Myocyte (in vitro differentiated cells): ENCODE measurements at regions not wholly inside any gene's neighbourhood (a gene's known extent, or its start where the extent isn't known, plus 50 kb on each side); places are given as distances from the start of the nearest gene placed in this dataset.
A peak's percentile ranks its signal among the peaks of the same experiment; 100 is the strongest.
"Not testable (repeated sequence)": the region's sequence is repeated elsewhere in the genome, so short reads cannot be mapped to it uniquely, and the experiment has no call there.

Source experiments
- DNase-seq: peaks from one replicate; pipeline ENCODE4 v3.0.0-alpha.2; 2012; ENCODE audit warnings: low read depth

GRCh38 chr13:109331898-109332297, 454.5 kb downstream of the IRS2 start:
- peak; percentile 67 for DNase-seq

- DNase-seq: no peak
Observed at GRCh38 chr13:109331011-109331433, 455.4 kb downstream of the IRS2 start.

DNA sequence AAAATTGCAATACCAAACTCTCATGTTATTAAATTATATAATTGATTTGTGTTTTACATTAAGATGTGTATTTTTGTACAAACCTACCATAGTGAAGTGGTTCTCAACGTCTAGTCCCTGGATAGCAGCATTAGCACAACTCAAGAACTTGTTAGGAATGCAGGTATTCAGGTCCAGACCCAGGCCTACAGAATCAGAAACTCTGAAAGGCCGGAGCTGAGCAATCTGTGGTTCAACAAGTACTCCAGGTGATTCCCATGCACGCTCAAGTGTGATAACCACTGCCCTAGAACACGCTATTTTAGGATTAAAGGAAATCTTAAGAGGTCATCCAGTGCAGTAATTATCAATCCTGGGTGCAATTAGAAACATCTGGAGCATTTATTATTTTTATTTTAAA, 456.3 kb downstream of the IRS2 start:
- DNase-seq: no peak

GRCh38 chr13:109329175-109329574, 457.2 kb downstream of the IRS2 start:
- no peak for DNase-seq

- DNase-seq: no peak
Observed at GRCh38 chr13:109326601-109327000, 459.8 kb downstream of the IRS2 start.

DNA sequence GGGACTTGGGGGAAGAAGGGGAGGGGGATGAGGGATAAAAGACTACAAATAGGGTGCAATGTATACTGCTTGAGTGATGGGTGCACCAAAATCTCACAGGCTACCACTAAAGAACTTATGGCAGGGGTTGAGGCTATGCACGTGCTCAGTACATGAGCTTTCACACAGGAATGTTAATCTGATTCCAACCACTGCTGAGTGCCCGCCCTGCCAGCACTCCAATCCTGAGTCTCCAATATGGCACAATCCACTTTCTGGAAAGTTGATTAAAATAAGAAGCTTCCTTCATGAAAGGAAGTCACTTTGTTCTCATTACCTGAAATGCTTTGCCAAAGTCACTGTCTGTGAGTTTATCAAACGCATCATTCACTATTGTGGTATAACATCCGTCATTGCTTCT, 463.0 kb downstream of the IRS2 start:
- DNase-seq: no peak

DNA sequence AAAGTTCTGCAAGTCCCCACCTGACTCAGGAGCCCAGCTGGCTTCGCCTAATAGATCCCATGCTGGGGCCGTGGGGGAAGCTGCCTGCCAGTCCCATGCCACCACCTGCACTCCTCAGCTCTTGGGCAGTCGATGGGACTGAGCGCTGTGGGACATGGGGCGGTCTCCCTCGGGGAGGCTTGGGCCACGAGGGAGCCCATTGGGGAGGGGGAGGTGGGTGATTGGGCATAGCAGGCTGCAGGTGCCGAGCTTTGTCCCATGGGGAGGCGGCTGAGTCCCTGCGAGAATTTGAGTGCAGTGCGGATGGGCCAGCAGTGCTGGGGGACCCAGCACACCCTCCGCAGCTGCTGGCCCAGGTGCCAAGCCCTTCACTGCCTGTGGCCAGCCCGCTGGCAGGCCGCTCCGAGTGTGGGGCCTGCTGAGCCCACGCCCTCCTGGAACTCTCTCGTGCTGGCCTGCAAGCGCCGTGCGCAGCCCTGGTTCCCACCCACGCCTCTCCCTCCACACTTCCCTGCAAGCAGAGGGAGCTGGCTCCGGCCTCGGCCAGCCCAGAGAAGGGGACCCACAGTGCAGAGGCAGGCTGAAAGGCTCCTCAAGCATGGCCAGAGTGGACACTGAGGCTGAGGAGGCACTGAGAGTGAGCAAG, 467.3 kb downstream of the IRS2 start:
- no peak for DNase-seq

DNA sequence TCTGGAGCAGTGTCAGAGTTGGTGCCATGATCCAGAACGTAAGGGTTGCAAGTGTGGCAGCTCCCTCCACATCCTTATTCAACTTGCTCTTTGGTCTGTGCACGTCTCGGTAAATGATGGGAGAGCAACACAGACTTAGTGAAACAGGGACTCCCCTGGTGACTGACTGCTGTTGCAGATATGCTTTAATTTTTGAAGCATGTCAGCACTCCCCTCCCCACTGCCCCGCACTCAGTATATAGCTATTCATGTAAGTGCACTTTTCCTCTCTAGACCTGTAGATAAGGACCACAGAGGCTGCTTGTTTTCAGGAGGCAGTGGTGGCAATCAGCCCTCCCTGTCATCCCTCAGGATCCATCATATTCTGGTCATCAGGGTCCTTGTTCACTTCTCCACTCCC, 470.9 kb downstream of the IRS2 start:
- no peak for DNase-seq

- no peak for DNase-seq
Observed at GRCh38 chr13:109314101-109314500, 472.3 kb downstream of the IRS2 start.

- no peak for DNase-seq
Observed at GRCh38 chr13:109312399-109312798, 474.0 kb downstream of the IRS2 start.

- DNase-seq: not testable (repeated sequence)
Observed at GRCh38 chr13:109311431-109311976, 474.9 kb downstream of the IRS2 start.

DNA sequence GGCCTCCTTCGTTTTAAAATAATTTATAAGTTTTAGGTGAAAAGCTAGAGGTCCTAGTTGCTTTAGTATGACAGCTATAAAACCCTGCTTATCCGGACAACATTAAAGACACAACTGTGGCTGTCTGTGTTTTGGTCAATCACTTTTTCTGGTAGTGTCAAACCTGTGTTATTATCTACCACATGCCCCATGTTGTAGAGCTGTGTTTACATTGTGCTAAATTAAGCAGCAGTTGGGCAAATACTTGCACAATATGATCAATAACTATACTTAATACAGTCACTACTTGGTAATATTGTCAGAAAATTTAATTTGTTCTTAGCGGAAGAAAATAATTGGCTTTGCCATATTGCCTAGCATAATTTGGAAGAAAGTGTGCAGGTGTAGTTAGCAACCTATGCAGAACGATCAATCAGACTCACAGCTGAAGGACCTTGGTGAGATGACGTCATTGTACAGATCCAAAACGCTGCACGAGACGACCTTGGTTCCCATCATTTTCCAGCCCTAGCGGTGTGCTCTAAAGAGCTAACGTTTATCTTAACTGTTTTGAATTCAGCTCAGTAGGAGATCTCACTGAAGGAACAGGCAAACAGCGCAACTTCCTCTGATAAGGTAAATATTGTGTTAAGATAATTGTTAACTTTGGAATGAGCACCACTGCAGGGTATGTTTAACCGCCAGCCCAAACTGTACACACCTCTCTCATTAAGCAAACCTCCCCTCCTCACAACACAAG, 476.6 kb downstream of the IRS2 start:
- no peak for DNase-seq

DNA sequence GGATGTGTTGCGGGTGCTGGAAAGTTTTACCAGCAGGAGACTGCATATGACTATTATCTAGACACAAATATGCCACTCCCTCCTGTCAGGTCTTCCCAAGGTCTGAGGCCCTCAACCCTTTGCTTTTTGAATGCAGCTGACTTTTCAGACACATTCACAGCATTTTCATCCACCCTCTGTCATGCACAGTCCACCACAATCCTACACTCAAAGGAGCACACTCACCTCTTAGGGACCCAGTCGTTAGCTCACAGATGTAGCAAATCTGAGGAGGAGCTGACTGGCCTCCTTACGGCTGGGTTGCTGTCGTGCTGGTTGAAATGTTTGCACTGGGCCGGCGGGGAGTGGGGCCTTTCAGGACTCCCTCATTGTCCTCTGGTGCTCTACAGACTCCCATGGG, 479.4 kb downstream of the IRS2 start:
- no peak for DNase-seq

DNA sequence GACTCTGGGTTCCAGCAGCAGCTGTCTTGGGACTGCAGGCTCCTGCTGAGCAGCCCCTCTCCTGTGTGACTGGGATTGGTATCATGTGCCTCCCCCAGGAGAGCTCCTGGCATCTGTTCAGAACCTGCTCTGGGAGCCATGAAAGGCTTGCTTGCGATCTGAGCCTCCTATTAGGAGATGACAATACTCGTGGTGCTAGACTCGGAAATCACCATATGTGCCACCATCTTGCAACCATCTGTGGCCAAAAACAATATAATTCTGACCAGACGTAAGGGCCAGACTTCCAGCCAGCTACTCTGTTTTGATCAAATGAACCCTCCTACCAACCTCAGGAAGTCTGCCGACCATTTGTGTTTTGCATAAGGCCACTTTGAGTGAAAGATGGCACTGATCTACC, 484.7 kb downstream of the IRS2 start:
- DNase-seq: no peak

GRCh38 chr13:109301276-109301675, 485.1 kb downstream of the IRS2 start:
- no peak for DNase-seq

DNA sequence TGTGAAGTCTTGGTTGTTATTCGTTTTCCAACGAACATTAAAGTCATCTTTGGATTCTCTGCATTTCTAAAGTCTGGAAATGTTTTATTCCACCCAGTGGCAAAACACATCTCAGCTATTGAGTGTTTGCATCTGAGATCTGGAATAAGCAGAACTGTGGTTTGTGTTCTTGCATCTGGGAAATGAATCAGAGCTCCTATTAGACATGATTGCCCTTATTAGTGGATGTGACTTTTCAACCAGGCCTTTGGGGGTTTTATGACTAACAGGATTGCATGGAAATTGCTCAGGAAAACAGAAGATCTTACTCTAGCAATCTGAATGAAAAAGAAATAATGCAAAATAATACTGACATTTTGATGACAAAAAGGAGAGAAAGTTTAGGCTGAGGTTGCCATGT, 488.8 kb downstream of the IRS2 start:
- peak; percentile 53 for DNase-seq

- DNase-seq: no peak
Observed at GRCh38 chr13:109293166-109293565, 493.2 kb downstream of the IRS2 start.

DNA sequence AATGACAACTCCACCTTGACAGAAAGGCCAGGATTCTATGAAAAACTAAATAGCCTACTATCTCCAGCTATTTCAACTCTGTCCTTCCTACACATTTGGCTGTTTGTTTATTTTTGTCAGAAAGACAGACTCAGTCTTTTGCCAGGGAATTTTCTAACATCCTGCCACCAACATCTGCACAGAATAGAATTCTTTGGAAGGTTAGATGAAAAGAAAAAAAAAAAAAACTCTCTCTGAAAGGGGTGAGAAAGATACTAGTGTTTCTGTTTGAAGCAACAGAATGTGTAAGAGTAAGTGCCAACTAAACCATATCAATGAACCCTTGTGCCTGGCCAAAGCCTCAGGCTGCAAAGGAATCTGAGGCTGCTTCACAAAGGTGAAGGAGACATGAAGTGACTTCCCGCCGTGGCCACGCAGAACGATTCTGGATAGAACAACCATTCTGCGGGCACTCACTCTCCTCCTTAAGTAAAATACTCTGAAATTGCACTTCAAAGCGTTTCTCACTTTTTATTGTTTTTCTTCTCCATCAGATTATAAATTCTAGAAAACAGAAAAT, 498.2 kb downstream of the IRS2 start:
- no peak for DNase-seq

DNA sequence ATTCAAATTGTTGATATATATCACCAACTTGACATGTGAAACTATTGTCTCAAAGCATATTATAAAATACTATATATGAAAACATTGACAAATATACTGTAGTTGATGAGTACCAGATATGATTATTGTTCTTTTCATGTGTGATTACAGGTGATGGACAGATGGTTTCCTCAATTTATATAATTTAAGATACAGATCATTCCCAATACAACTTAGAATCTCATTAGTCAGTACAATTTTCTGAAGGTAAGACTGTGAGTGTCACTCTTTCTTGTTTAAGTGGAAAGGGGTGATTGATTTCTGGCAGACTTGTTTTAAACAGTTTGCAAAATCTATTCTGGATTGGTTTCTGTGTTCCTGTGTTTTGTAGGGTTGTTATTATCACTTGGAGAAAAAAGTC, 498.8 kb downstream of the IRS2 start:
- no peak for DNase-seq

- no peak for DNase-seq
Observed at GRCh38 chr13:109285586-109285985, 500.8 kb downstream of the IRS2 start.

- DNase-seq: no peak
Observed at GRCh38 chr13:109281903-109282635, 504.3 kb downstream of the IRS2 start.
